ENCODE measurements at regions not wholly inside any gene's neighbourhood (a gene's known extent, or its start where the extent isn't known, plus 50 kb on each side); places are given as distances from the start of the nearest gene placed in this dataset.

DNA sequence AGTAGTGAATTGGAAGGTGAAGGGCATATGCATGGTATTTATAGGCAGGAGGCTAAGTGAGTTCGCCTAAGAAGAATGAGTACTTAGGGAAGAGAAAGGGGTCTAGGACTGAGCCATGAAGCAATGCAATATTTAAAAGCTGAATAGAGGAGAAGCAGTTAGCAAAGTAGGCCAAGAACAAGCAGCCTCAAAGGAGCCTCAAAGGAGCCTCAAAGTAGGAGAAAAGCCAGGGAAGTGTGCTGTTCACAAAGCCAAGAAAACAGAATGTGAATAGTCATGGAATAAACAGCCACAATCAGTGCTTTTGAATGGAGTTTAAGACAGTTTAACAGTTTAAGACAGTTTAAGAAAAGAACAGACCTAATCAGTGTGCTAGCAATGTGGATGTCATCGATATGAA, 762.0 kb downstream of the SORCS1 start:
- H3K4me2 ChIP-seq (ENCODE audit: low read length): no peak overlapping the region
- H3K9ac ChIP-seq (ENCODE audit: low read length): no peak overlapping the region
- H3K4me3 ChIP-seq (ENCODE audit: low read length): no peak overlapping the region
- no peaks in the 10 kb centered on the region for H4K20me1 ChIP-seq (ENCODE audit: insufficient read depth, low read length)
- no peaks in the 10 kb centered on the region for H3K4me1 ChIP-seq (ENCODE audit: low read length)
- no peaks in the 10 kb centered on the region for H3K36me3 ChIP-seq (replicated peaks; ENCODE audit: low read depth, low read length)
- no peaks in the 10 kb centered on the region for H3K27me3 ChIP-seq (ENCODE audit: low read depth, low read length)
- no peaks in the 10 kb centered on the region for H3K9me3 ChIP-seq (ENCODE audit: insufficient read depth, low read length)
- H2AFZ ChIP-seq (ENCODE audit: low read depth, low read length): no peak overlapping the region
- H3K79me2 ChIP-seq (ENCODE audit: low read length): no peaks in the 10 kb centered on the region
- no peak overlapping the region for H3K27ac ChIP-seq (ENCODE audit: low read length)
- no peak for TF ChIP-seq EZH2phosphoT487 (IDR thresholded peaks at IDR 0.05; ENCODE audit: low read depth)
- TF ChIP-seq, protein P1, sequence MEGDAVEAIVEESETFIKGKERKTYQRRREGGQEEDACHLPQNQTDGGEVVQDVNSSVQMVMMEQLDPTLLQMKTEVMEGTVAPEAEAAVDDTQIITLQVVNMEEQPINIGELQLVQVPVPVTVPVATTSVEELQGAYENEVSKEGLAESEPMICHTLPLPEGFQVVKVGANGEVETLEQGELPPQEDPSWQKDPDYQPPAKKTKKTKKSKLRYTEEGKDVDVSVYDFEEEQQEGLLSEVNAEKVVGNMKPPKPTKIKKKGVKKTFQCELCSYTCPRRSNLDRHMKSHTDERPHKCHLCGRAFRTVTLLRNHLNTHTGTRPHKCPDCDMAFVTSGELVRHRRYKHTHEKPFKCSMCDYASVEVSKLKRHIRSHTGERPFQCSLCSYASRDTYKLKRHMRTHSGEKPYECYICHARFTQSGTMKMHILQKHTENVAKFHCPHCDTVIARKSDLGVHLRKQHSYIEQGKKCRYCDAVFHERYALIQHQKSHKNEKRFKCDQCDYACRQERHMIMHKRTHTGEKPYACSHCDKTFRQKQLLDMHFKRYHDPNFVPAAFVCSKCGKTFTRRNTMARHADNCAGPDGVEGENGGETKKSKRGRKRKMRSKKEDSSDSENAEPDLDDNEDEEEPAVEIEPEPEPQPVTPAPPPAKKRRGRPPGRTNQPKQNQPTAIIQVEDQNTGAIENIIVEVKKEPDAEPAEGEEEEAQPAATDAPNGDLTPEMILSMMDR (IDR thresholded peaks at IDR 0.05; ENCODE audit: low read depth, low read length): no peak

DNA sequence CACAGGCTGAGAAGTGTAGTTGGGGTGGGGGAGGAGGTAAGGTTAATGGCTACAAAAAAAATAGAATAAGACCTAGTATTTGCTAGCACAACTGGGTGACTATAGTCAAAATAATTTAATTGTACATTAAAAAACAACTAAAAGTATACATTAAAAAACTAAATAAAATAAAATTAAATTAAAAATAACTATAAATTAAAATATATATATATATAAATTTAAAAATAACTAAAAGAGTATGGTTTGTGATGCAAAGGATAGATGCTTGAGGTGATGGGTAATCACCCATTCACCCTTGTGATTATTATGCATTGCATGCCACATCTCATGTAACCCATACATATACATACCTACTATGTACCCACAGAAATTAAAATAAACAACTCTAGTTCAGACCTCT, 762.5 kb downstream of the SORCS1 start:
- no peaks in the 10 kb centered on the region for H3K36me3 ChIP-seq (replicated peaks; ENCODE audit: low read depth, low read length)
- TF ChIP-seq EZH2phosphoT487 (IDR thresholded peaks at IDR 0.05; ENCODE audit: low read depth): no peak
- TF ChIP-seq, protein P1 (IDR thresholded peaks at IDR 0.05; ENCODE audit: low read depth, low read length): no peak
- H3K79me2 ChIP-seq (ENCODE audit: low read length): no peaks in the 10 kb centered on the region
- H3K27ac ChIP-seq (ENCODE audit: low read length): no peak overlapping the region
- no peak overlapping the region for H2AFZ ChIP-seq (ENCODE audit: low read depth, low read length)
- H3K4me3 ChIP-seq (ENCODE audit: low read length): no peak overlapping the region
- H4K20me1 ChIP-seq (ENCODE audit: insufficient read depth, low read length): no peaks in the 10 kb centered on the region
- H3K9ac ChIP-seq (ENCODE audit: low read length): no peak overlapping the region
- no peaks in the 10 kb centered on the region for H3K27me3 ChIP-seq (ENCODE audit: low read depth, low read length)
- H3K4me1 ChIP-seq (ENCODE audit: low read length): no peaks in the 10 kb centered on the region
- no peaks in the 10 kb centered on the region for H3K9me3 ChIP-seq (ENCODE audit: insufficient read depth, low read length)
- no peak overlapping the region for H3K4me2 ChIP-seq (ENCODE audit: low read length)

DNA sequence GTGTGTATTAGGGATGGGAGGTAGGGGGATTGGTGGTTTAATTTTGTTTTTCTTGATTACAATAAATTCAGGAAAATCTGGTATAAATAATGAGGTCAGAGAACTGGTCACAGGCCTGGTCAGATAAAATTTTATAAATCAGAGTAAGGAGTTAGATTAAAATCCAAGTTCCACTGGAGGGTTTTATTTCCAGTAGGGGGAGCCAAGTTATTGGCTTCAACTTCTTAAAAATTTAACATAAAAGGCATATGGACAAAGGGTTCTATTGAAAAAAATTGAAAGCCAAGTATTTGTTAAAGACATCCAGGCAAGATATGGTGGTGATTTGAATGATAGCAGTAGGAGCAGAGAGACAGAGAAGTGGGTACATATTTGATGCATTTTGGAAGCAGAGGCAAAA, 763.3 kb downstream of the SORCS1 start:
- H3K27ac ChIP-seq (ENCODE audit: low read length): no peak overlapping the region
- no peaks in the 10 kb centered on the region for H3K4me1 ChIP-seq (ENCODE audit: low read length)
- no peaks in the 10 kb centered on the region for H3K9me3 ChIP-seq (ENCODE audit: insufficient read depth, low read length)
- H3K36me3 ChIP-seq (replicated peaks; ENCODE audit: low read depth, low read length): no peaks in the 10 kb centered on the region
- no peak overlapping the region for H2AFZ ChIP-seq (ENCODE audit: low read depth, low read length)
- H3K79me2 ChIP-seq (ENCODE audit: low read length): no peaks in the 10 kb centered on the region
- no peaks in the 10 kb centered on the region for H3K27me3 ChIP-seq (ENCODE audit: low read depth, low read length)
- no peak overlapping the region for H3K4me3 ChIP-seq (ENCODE audit: low read length)
- no peaks in the 10 kb centered on the region for H4K20me1 ChIP-seq (ENCODE audit: insufficient read depth, low read length)
- no peak overlapping the region for H3K9ac ChIP-seq (ENCODE audit: low read length)
- no peak for TF ChIP-seq EZH2phosphoT487 (IDR thresholded peaks at IDR 0.05; ENCODE audit: low read depth)
- TF ChIP-seq, protein P1 (IDR thresholded peaks at IDR 0.05; ENCODE audit: low read depth, low read length): no peak
- H3K4me2 ChIP-seq (ENCODE audit: low read length): no peak overlapping the region

DNA sequence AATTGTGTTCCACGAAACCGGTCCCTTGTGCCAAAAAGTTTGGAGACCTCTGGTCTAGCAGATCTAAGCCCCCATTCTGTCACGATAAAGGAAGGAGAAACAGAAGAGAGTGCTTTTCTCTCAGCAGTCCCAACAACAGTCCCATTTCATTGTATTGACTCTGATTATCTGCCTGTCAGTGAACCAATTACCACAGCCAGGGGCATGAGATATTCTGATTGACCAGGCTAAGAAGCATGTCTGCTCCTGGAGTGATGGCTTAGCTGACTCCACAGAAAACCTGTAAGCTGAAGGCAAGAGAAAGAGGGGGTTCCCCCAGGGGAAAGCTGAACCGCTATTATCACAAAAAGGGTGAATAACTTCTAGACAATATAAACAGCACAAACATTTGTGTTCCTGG, 765.4 kb downstream of the SORCS1 start:
- Histone ChIP-seq H3K9me3 (ENCODE audit: insufficient read depth, low read length) (no peaks in the 10 kb centered on the region), H3K79me2 (ENCODE audit: low read length) (no peaks in the 10 kb centered on the region), H3K4me3 (ENCODE audit: low read length) (no peak overlapping the region), H3K27ac (ENCODE audit: low read length) (no peak overlapping the region), H3K36me3 (replicated peaks; ENCODE audit: low read depth, low read length) (no peaks in the 10 kb centered on the region), H2AFZ (ENCODE audit: low read depth, low read length) (no peak overlapping the region), H4K20me1 (ENCODE audit: insufficient read depth, low read length) (no peaks in the 10 kb centered on the region), H3K9ac (ENCODE audit: low read length) (no peak overlapping the region), H3K4me1 (ENCODE audit: low read length) (no peaks in the 10 kb centered on the region), H3K4me2 (ENCODE audit: low read length) (no peak overlapping the region), H3K27me3 (ENCODE audit: low read depth, low read length) (no peaks in the 10 kb centered on the region)
- no peak for TF ChIP-seq EZH2phosphoT487 (IDR thresholded peaks at IDR 0.05; ENCODE audit: low read depth)
- TF ChIP-seq, protein P1 (IDR thresholded peaks at IDR 0.05; ENCODE audit: low read depth, low read length): no peak

Data from OCI-LY3 (cell line).